Loucy (cell line): ENCODE measurements at regions not wholly inside any gene's neighbourhood (a gene's known extent, or its start where the extent isn't known, plus 50 kb on each side); places are given as distances from the start of the nearest gene placed in this dataset.

ENCODE experiments used
- H2AFZ ChIP-seq: fragments of 200-600 bp; sonication (generic); 2 replicates; pipeline ENCODE4 v1.6.0; 2016; ENCODE audit warnings: antibody characterized with exemption, mild to moderate bottlenecking, low read length, moderate library complexity
- H3F3A ChIP-seq: fragments of 200-600 bp; 2 replicates; pipeline ENCODE4 v1.6.0; 2016; ENCODE audit warnings: antibody characterized with exemption, low read depth, mild to moderate bottlenecking
- H3K27me3 ChIP-seq: fragments of 200-600 bp; sonication (generic); 2 replicates; pipeline ENCODE4 v1.6.1; 2014; ENCODE audit warnings: low read length, mild to moderate bottlenecking; ENCODE audit not compliant: insufficient read depth, poor library complexity, severe bottlenecking
- H3K36me3 ChIP-seq: fragments of 200-600 bp; sonication (generic); 2 replicates; pipeline ENCODE4 v1.6.1; 2016; ENCODE audit warnings: low read length; ENCODE audit not compliant: insufficient read depth
- H3K4me1 ChIP-seq: fragments of 200-600 bp; sonication (generic); 2 replicates; pipeline ENCODE4 v1.5.1; 2014; ENCODE audit warnings: low read length, mild to moderate bottlenecking; ENCODE audit not compliant: insufficient read depth, poor library complexity, severe bottlenecking
- H3K4me2 ChIP-seq: fragments of 200-600 bp; sonication (generic); 2 replicates; pipeline ENCODE4 v1.6.0; 2014; ENCODE audit warnings: antibody characterized with exemption, low read length, low read depth, mild to moderate bottlenecking; ENCODE audit not compliant: poor library complexity, severe bottlenecking
- H3K4me3 ChIP-seq: fragments of 200-600 bp; sonication (generic); 2 replicates; pipeline ENCODE4 v1.5.1; 2014; ENCODE audit warnings: low read length, mild to moderate bottlenecking, mixed read lengths; ENCODE audit not compliant: poor library complexity, severe bottlenecking
- H3K79me2 ChIP-seq: fragments of 200-600 bp; sonication (generic); 2 replicates; pipeline ENCODE4 v1.6.1; 2014; ENCODE audit warnings: low read length; ENCODE audit not compliant: insufficient read depth
- H3K9ac ChIP-seq: fragments of 200-600 bp; sonication (generic); 2 replicates; pipeline ENCODE4 v1.6.0; 2014; ENCODE audit warnings: mild to moderate bottlenecking, low read depth, low read length, moderate library complexity; ENCODE audit not compliant: poor library complexity, severe bottlenecking
- H3K9me2 ChIP-seq: fragments of 200-600 bp; sonication (generic); replicated peaks from 2 replicates; pipeline ENCODE4 v1.6.1; 2016; ENCODE audit warnings: low read depth, low read length, mixed read lengths
- H3K9me3 ChIP-seq: fragments of 200-600 bp; sonication (generic); 2 replicates; pipeline ENCODE4 v1.6.1; 2014; ENCODE audit warnings: mild to moderate bottlenecking, antibody characterized with exemption, low read length, low read depth; ENCODE audit not compliant: insufficient read depth
- H4K20me1 ChIP-seq: fragments of 200-600 bp; sonication (generic); 2 replicates; pipeline ENCODE4 v1.6.0; 2014; ENCODE audit warnings: antibody characterized with exemption, low read length, mild to moderate bottlenecking; ENCODE audit not compliant: insufficient read depth, poor library complexity, severe bottlenecking
- EZH2phosphoT487 ChIP-seq: fragments of 200-600 bp; IDR thresholded peaks from 2 replicates; pipeline ENCODE4 v1.6.1; 2018; ENCODE audit warnings: antibody characterized with exemption, mild to moderate bottlenecking, moderate library complexity, borderline replicate concordance
- TF ChIP-seq, protein P1 (sequence below): fragments of 200-600 bp; sonication (generic); conservative IDR thresholded peaks from 2 replicates; pipeline ENCODE4 v1.5.1; 2014; ENCODE audit warnings: mild to moderate bottlenecking, antibody characterized with exemption, low read length

DNA sequence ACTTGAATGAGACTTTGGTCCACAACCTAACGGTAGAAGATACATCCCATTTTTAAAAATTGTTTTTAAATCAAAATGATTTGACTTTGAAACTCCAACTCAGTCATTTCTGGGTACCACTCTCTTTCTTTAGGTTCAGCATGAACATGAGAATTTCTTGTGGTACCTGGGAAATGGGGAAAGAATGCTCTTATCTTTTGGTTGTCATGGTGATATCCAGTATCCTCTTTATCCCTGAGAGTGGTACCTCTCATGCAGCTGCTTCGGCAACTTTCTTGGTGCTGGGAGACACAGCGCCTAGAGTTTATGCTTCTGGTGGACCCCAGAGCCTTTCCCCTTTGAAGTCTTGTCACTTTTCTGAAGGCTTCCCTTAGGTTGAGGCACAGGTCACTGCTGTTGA lies 465.1 kb upstream of the FAT1 start:
- Histone ChIP-seq H3K4me2 (no peak overlapping the region), H3K4me1 (no peaks in the 10 kb centered on the region), H3K9me3 (peaks cover 3% of the 10 kb centered on the region; the same call in 1 of the 2 replicates), H3F3A (no peaks in the 10 kb centered on the region), H2AFZ (no peak overlapping the region), H3K9ac (no peak overlapping the region), H3K9me2 (no peaks in the 10 kb centered on the region), H4K20me1 (no peaks in the 10 kb centered on the region), H3K4me3 (no peak overlapping the region), H3K36me3 (no peaks in the 10 kb centered on the region), H3K79me2 (no peaks in the 10 kb centered on the region), H3K27me3 (no peaks in the 10 kb centered on the region)
- TF ChIP-seq, protein P1, sequence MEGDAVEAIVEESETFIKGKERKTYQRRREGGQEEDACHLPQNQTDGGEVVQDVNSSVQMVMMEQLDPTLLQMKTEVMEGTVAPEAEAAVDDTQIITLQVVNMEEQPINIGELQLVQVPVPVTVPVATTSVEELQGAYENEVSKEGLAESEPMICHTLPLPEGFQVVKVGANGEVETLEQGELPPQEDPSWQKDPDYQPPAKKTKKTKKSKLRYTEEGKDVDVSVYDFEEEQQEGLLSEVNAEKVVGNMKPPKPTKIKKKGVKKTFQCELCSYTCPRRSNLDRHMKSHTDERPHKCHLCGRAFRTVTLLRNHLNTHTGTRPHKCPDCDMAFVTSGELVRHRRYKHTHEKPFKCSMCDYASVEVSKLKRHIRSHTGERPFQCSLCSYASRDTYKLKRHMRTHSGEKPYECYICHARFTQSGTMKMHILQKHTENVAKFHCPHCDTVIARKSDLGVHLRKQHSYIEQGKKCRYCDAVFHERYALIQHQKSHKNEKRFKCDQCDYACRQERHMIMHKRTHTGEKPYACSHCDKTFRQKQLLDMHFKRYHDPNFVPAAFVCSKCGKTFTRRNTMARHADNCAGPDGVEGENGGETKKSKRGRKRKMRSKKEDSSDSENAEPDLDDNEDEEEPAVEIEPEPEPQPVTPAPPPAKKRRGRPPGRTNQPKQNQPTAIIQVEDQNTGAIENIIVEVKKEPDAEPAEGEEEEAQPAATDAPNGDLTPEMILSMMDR = no peak
- TF ChIP-seq EZH2phosphoT487 = no peak

DNA sequence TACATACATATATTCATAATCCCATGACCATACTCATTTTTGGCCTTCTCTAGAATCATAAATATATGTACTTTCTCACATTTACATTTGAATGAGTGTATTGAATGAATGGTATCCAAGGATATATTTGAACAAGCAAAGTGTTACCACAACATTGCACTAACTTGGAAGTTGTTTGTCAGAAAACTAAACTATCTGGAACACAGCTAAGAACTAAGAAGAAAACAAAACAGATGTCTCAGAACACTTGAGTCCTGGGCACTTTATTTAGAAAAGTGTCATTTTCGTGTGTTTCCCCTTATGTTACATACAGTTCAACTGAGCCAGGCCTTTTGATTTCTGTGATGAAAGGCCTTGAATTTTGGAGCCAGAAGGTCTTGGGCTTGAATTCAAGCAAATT lies 466.7 kb upstream of the FAT1 start:
- Histone ChIP-seq H2AFZ (no peak overlapping the region), H3K4me2 (no peak overlapping the region), H4K20me1 (no peaks in the 10 kb centered on the region), H3K79me2 (no peaks in the 10 kb centered on the region), H3K4me3 (no peak overlapping the region), H3K9me2 (no peaks in the 10 kb centered on the region), H3K4me1 (no peaks in the 10 kb centered on the region), H3K9me3 (peaks cover 3% of the 10 kb centered on the region; the same call in 1 of the 2 replicates), H3K27me3 (no peaks in the 10 kb centered on the region), H3K9ac (no peak overlapping the region), H3F3A (no peaks in the 10 kb centered on the region), H3K36me3 (no peaks in the 10 kb centered on the region)
- TF ChIP-seq EZH2phosphoT487 = no peak
- TF ChIP-seq, protein P1 = no peak

DNA sequence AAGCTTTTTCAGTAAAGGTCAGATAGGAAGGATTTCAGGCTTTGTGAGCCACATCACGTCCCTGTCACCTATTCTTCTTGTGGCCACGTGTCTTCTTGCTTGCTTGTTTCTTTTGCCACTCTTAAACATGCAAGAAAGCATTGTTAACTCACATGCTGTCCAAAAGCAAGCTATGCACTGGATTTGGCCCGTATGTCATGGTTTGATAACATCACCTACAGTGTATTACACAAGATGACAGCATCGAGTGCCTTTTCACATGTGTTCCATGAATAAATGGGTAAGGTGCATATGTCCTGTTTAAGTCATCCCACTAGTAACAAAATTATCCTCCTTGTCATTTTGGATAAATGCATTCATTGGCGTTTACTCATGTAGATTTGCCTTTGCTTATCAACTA lies 468.0 kb upstream of the FAT1 start:
- no peaks in the 10 kb centered on the region for H3K4me1 ChIP-seq
- H3K27me3 ChIP-seq = no peaks in the 10 kb centered on the region
- H3K9me3 ChIP-seq = peaks cover 3% of the 10 kb centered on the region; the same call in 1 of the 2 replicates
- no peak overlapping the region for H3K9ac ChIP-seq
- no peak overlapping the region for H3K4me2 ChIP-seq
- H4K20me1 ChIP-seq = no peaks in the 10 kb centered on the region
- H3K9me2 ChIP-seq = no peaks in the 10 kb centered on the region
- no peak overlapping the region for H3K4me3 ChIP-seq
- no peaks in the 10 kb centered on the region for H3F3A ChIP-seq
- no peaks in the 10 kb centered on the region for H3K36me3 ChIP-seq
- H3K79me2 ChIP-seq = no peaks in the 10 kb centered on the region
- no peak for TF ChIP-seq EZH2phosphoT487
- TF ChIP-seq, protein P1 = no peak
- no peak overlapping the region for H2AFZ ChIP-seq
